IPS-20b (cell line): ENCODE measurements at regions not wholly inside any gene's neighbourhood (a gene's known extent, or its start where the extent isn't known, plus 50 kb on each side); places are given as distances from the start of the nearest gene placed in this dataset.
"Not testable (repeated sequence)": the region's sequence is repeated elsewhere in the genome, so short reads cannot be mapped to it uniquely, and the experiment has no call there.

Experiments used
- H3K27ac ChIP-seq: one replicate; pipeline ENCODE4 v1.5.1; 2013; ENCODE audit warnings: low read length
- H3K27me3 ChIP-seq: 2 replicates; pipeline ENCODE4 v1.6.1; 2013; ENCODE audit warnings: mild to moderate bottlenecking, low read length, inconsistent platforms; ENCODE audit not compliant: insufficient read depth
- H3K36me3 ChIP-seq: 2 replicates; pipeline ENCODE4 v1.6.1; 2013; ENCODE audit warnings: low read depth, mild to moderate bottlenecking, inconsistent platforms, low read length, moderate library complexity; ENCODE audit not compliant: insufficient read depth
- H3K4me1 ChIP-seq: 2 replicates; pipeline ENCODE4 v1.6.1; 2013; ENCODE audit warnings: mild to moderate bottlenecking, control low read depth, inconsistent platforms, low read length, moderate library complexity; ENCODE audit not compliant: insufficient read depth
- H3K4me3 ChIP-seq: 2 replicates; pipeline ENCODE4 v1.5.1; 2013; ENCODE audit warnings: mild to moderate bottlenecking, low read length, inconsistent platforms
- H3K9ac ChIP-seq: 2 replicates; pipeline ENCODE4 v1.6.1; 2013; ENCODE audit warnings: low read depth, mild to moderate bottlenecking, inconsistent platforms, low read length, moderate library complexity
- H3K9me3 ChIP-seq: 2 replicates; pipeline ENCODE4 v1.6.1; 2013; ENCODE audit warnings: mild to moderate bottlenecking, low read depth, low read length, inconsistent platforms; ENCODE audit not compliant: insufficient read depth

GRCh38 chr11:134978388-134979088 is 566.5 kb upstream of the B3GAT1 start:
- peaks cover 9% of the 10 kb centered on the region; the same call in 1 of the 2 replicates for H3K4me1 ChIP-seq

GRCh38 chr11:134976551-134976950 is 564.5 kb upstream of the B3GAT1 start:
- Histone ChIP-seq H3K27ac (no peak overlapping the region), H3K36me3 (no peaks in the 10 kb centered on the region), H3K4me3 (no peak overlapping the region), H3K27me3 (no peaks in the 10 kb centered on the region), H3K9ac (no peak overlapping the region), H3K9me3 (no peaks in the 10 kb centered on the region), H3K4me1 (peaks cover 2% of the 10 kb centered on the region; the same call in 1 of the 2 replicates)

More at GRCh38 chr11:134978388-134979088, 566.5 kb upstream of the B3GAT1 start:
- H3K9ac ChIP-seq = no peak overlapping the region
- no peaks in the 10 kb centered on the region for H3K9me3 ChIP-seq
- no peak overlapping the region for H3K27ac ChIP-seq
- H3K36me3 ChIP-seq = no peaks in the 10 kb centered on the region
- no peaks in the 10 kb centered on the region for H3K27me3 ChIP-seq
- no peak overlapping the region for H3K4me3 ChIP-seq

- Histone ChIP-seq H3K9me3 (no peaks in the 10 kb centered on the region), H3K9ac (no peak overlapping the region), H3K4me3 (no peak overlapping the region), H3K27ac (no peak overlapping the region), H3K4me1 (no peaks in the 10 kb centered on the region; the same call in 1 of the 2 replicates), H3K36me3 (no peaks in the 10 kb centered on the region), H3K27me3 (no peaks in the 10 kb centered on the region; the same call in 1 of the 2 replicates)
Observed at GRCh38 chr11:134975866-134976376, 563.9 kb upstream of the B3GAT1 start.

- Histone ChIP-seq H3K36me3 (no peaks in the 10 kb centered on the region), H3K4me1 (no peaks in the 10 kb centered on the region; the same call in 1 of the 2 replicates), H3K9me3 (no peaks in the 10 kb centered on the region)
Observed at GRCh38 chr11:134973801-134974200, 561.8 kb upstream of the B3GAT1 start.

GRCh38 chr11:134971381-134971780 is 559.3 kb upstream of the B3GAT1 start:
- Histone ChIP-seq H3K27ac (no peak overlapping the region), H3K9me3 (no peaks in the 10 kb centered on the region), H3K4me3 (no peak overlapping the region), H3K27me3 (no peaks in the 10 kb centered on the region; the same call in 1 of the 2 replicates), H3K4me1 (no peaks in the 10 kb centered on the region; the same call in 1 of the 2 replicates), H3K36me3 (no peaks in the 10 kb centered on the region), H3K9ac (no peak overlapping the region)

More at GRCh38 chr11:134973801-134974200, 561.8 kb upstream of the B3GAT1 start:
- no peaks in the 10 kb centered on the region; the same call in 1 of the 2 replicates for H3K27me3 ChIP-seq
- no peak overlapping the region for H3K4me3 ChIP-seq
- no peak overlapping the region for H3K9ac ChIP-seq
- no peak overlapping the region for H3K27ac ChIP-seq

GRCh38 chr11:134967746-134968145 is 555.7 kb upstream of the B3GAT1 start:
- H3K36me3 ChIP-seq = no peaks in the 10 kb centered on the region

GRCh38 chr11:134961386-134961785 is 549.3 kb upstream of the B3GAT1 start:
- not testable (repeated sequence) for H3K4me1 ChIP-seq, H3K9me3 ChIP-seq, H3K9ac ChIP-seq, H3K27ac ChIP-seq, H3K36me3 ChIP-seq, H3K27me3 ChIP-seq, H3K4me3 ChIP-seq

More at GRCh38 chr11:134967746-134968145, 555.7 kb upstream of the B3GAT1 start:
- H3K4me3 ChIP-seq = no peak overlapping the region
- H3K27me3 ChIP-seq = no peaks in the 10 kb centered on the region; the same call in 1 of the 2 replicates
- H3K9me3 ChIP-seq = no peaks in the 10 kb centered on the region
- no peak overlapping the region for H3K9ac ChIP-seq
- H3K27ac ChIP-seq = no peak overlapping the region
- no peaks in the 10 kb centered on the region; the same call in 1 of the 2 replicates for H3K4me1 ChIP-seq

GRCh38 chr11:134958870-134959269 is 546.8 kb upstream of the B3GAT1 start:
- H3K36me3 ChIP-seq = no peaks in the 10 kb centered on the region

GRCh38 chr11:134958336-134958640 is 546.2 kb upstream of the B3GAT1 start:
- Histone ChIP-seq H3K9me3 (no peaks in the 10 kb centered on the region), H3K27me3 (no peaks in the 10 kb centered on the region), H3K36me3 (no peaks in the 10 kb centered on the region), H3K4me1 (no peaks in the 10 kb centered on the region), H3K27ac (no peak overlapping the region), H3K4me3 (no peak overlapping the region), H3K9ac (no peak overlapping the region)

More at GRCh38 chr11:134958870-134959269, 546.8 kb upstream of the B3GAT1 start:
- Histone ChIP-seq H3K9ac (no peak overlapping the region), H3K27me3 (no peaks in the 10 kb centered on the region), H3K4me3 (no peak overlapping the region), H3K4me1 (no peaks in the 10 kb centered on the region), H3K27ac (no peak overlapping the region), H3K9me3 (no peaks in the 10 kb centered on the region)

- no peaks in the 10 kb centered on the region for H3K36me3 ChIP-seq
- no peaks in the 10 kb centered on the region for H3K27me3 ChIP-seq
- no peak overlapping the region for H3K4me3 ChIP-seq
Observed at GRCh38 chr11:134957540-134958335, 545.7 kb upstream of the B3GAT1 start.

GRCh38 chr11:134956450-134957210 is 544.6 kb upstream of the B3GAT1 start:
- H3K27ac ChIP-seq = no peak overlapping the region
- no peak overlapping the region for H3K4me3 ChIP-seq
- H3K9me3 ChIP-seq = no peaks in the 10 kb centered on the region
- H3K4me1 ChIP-seq = no peaks in the 10 kb centered on the region; the same call in 1 of the 2 replicates
- no peak overlapping the region for H3K9ac ChIP-seq
- no peaks in the 10 kb centered on the region for H3K36me3 ChIP-seq
- H3K27me3 ChIP-seq = no peaks in the 10 kb centered on the region

More at GRCh38 chr11:134957540-134958335, 545.7 kb upstream of the B3GAT1 start:
- no peak overlapping the region for H3K9ac ChIP-seq
- no peaks in the 10 kb centered on the region for H3K9me3 ChIP-seq
- no peaks in the 10 kb centered on the region for H3K4me1 ChIP-seq
- no peak overlapping the region for H3K27ac ChIP-seq
